ENCODE measurements at regions not wholly inside any gene's neighbourhood (a gene's known extent, or its start where the extent isn't known, plus 50 kb on each side); places are given as distances from the start of the nearest gene placed in this dataset.
"Not testable (repeated sequence)": the region's sequence is repeated elsewhere in the genome, so short reads cannot be mapped to it uniquely, and the experiment has no call there.

DNA sequence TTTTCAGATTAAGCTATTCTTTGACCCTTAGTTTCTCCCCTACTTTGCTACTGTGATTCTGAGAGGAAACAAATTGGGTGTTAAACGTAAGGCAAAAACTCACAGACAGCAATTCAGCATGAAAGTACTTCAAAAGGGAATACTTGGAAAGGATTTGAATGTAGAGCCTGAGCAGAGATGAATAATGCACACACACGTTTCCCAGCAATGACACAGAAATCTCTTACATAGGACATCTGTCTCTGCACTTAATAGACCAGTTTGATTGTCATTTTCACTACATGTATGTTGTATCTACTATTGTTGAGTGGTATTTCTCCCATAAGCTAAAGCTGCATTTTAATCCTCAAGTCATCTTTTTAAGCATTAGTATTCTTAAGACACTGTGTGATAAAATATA lies 166.1 kb upstream of the TEX13C start:
- Histone ChIP-seq H2AFZ (no peak overlapping the region), H3K79me2 (no peaks in the 10 kb centered on the region), H3K9me3 (ENCODE audit: low read depth) (no peaks in the 10 kb centered on the region), H3K4me3 (no peak overlapping the region), H3K27me3 (no peaks in the 10 kb centered on the region), H3K9me2 (replicated peaks; ENCODE audit: insufficient read depth) (no peaks in the 10 kb centered on the region), H4K20me1 (ENCODE audit: insufficient read depth, poor library complexity, severe bottlenecking) (no peaks in the 10 kb centered on the region), H3K4me2 (no peak overlapping the region), H3K36me3 (replicated peaks; ENCODE audit: insufficient read depth, low read depth) (no peaks in the 10 kb centered on the region), H3K4me1 (ENCODE audit: insufficient read depth) (no peaks in the 10 kb centered on the region), H3K27ac (no peak overlapping the region)
- TF ChIP-seq EZH2phosphoT487 (IDR thresholded peaks at IDR 0.05; ENCODE audit: low read depth, severe bottlenecking, unreplicated experiment): no peak
- no peak for TF ChIP-seq EZH2 (IDR thresholded peaks at IDR 0.05; ENCODE audit: borderline replicate concordance)
- no peak for TF ChIP-seq CTCF (IDR thresholded peaks at IDR 0.05; ENCODE audit: poor library complexity)
- DNase-seq (ENCODE audit: low spot score): no peak
- WGBS (ENCODE audit: low lambda C conversion rate, missing lambda C conversion rate): 49% methylated on average over 2 of the region's 2 CpGs

GRCh38 chrX:125154288-125155257 lies 165.1 kb upstream of the TEX13C start:
- 89% methylated on average over 32 of the region's 32 CpGs for WGBS (ENCODE audit: low lambda C conversion rate, missing lambda C conversion rate)
- not testable (repeated sequence) for H2AFZ ChIP-seq; H4K20me1 ChIP-seq (ENCODE audit: insufficient read depth, poor library complexity, severe bottlenecking); DNase-seq (ENCODE audit: low spot score); H3K9me3 ChIP-seq (ENCODE audit: low read depth); H3K9me2 ChIP-seq (replicated peaks; ENCODE audit: insufficient read depth); H3K79me2 ChIP-seq; H3K36me3 ChIP-seq (replicated peaks; ENCODE audit: insufficient read depth, low read depth); H3K4me3 ChIP-seq; H3K27me3 ChIP-seq; H3K27ac ChIP-seq; H3K4me2 ChIP-seq; H3K4me1 ChIP-seq (ENCODE audit: insufficient read depth)

- not testable (repeated sequence) for DNase-seq (ENCODE audit: low spot score); H3K4me3 ChIP-seq; H3K27ac ChIP-seq; H4K20me1 ChIP-seq (ENCODE audit: insufficient read depth, poor library complexity, severe bottlenecking); H3K27me3 ChIP-seq; H3K9me3 ChIP-seq (ENCODE audit: low read depth); H3K4me2 ChIP-seq; H2AFZ ChIP-seq; H3K36me3 ChIP-seq (replicated peaks; ENCODE audit: insufficient read depth, low read depth); H3K9me2 ChIP-seq (replicated peaks; ENCODE audit: insufficient read depth); H3K79me2 ChIP-seq; H3K4me1 ChIP-seq (ENCODE audit: insufficient read depth)
- 89% methylated on average over 26 of the region's 41 CpGs for WGBS (ENCODE audit: low lambda C conversion rate, missing lambda C conversion rate)
Measured at GRCh38 chrX:125155296-125156033, 164.2 kb upstream of the TEX13C start.

- TF ChIP-seq EZH2phosphoT487 (IDR thresholded peaks at IDR 0.05; ENCODE audit: low read depth, severe bottlenecking, unreplicated experiment) (no peak), EZH2 (IDR thresholded peaks at IDR 0.05; ENCODE audit: borderline replicate concordance) (no peak), CTCF (IDR thresholded peaks at IDR 0.05; ENCODE audit: poor library complexity) (no peak)
- H3K4me2 ChIP-seq: no peak overlapping the region
- H3K9me3 ChIP-seq (ENCODE audit: low read depth): no peaks in the 10 kb centered on the region
- H4K20me1 ChIP-seq (ENCODE audit: insufficient read depth, poor library complexity, severe bottlenecking): no peaks in the 10 kb centered on the region
- H3K27ac ChIP-seq: no peak overlapping the region
- no peak overlapping the region for H3K4me3 ChIP-seq
- H3K9me2 ChIP-seq (replicated peaks; ENCODE audit: insufficient read depth): no peaks in the 10 kb centered on the region
- H3K4me1 ChIP-seq (ENCODE audit: insufficient read depth): no peaks in the 10 kb centered on the region
- no peak overlapping the region for H2AFZ ChIP-seq
- no peak for DNase-seq (ENCODE audit: low spot score)
- H3K79me2 ChIP-seq: no peaks in the 10 kb centered on the region
- H3K27me3 ChIP-seq: no peaks in the 10 kb centered on the region
- 75% methylated on average over 4 of the region's 4 CpGs for WGBS (ENCODE audit: low lambda C conversion rate, missing lambda C conversion rate)
- H3K36me3 ChIP-seq (replicated peaks; ENCODE audit: insufficient read depth, low read depth): no peaks in the 10 kb centered on the region
Measured at GRCh38 chrX:125170459-125170858, 149.2 kb upstream of the TEX13C start.

Measured in hepatocyte (in vitro differentiated cells).